ENCODE measurements at regions not wholly inside any gene's neighbourhood (a gene's known extent, or its start where the extent isn't known, plus 50 kb on each side); places are given as distances from the start of the nearest gene placed in this dataset.

DNA sequence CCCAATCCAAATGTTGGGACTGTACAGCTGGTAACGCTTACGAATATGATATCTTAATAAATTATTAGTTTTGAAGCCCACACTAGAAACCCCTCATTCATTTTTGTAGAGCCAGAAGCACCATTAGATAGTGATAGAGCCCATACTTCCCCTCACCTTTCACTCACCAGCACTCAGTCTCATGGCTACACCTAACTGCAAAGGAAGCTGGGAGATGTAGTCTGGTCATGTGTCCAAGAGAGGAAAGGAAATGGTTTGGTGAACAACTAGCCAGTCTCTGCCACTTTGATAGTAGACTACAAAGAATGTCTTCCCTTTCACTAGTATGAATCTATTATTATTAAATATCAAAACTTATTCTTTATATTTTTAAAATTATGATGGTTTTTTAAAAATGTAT lies 77.1 kb upstream of the EGFL6 start:
- no peak overlapping the region for H3K4ac ChIP-seq (ENCODE audit: low read depth, low read length)
- no peak overlapping the region for H3K4me3 Mint-ChIP-seq
- no peak overlapping the region for H4K91ac ChIP-seq (ENCODE audit: insufficient read length, low read depth, low read length)
- no peak overlapping the region for H3K23ac ChIP-seq (ENCODE audit: insufficient read length, low read depth, low read length)
- peaks cover under 1% of the 10 kb centered on the region; the same call in 1 of the 2 replicates for H3K4me1 ChIP-seq (ENCODE audit: insufficient read depth, low read length)
- peaks cover 41 to 46% of the 10 kb centered on the region in 2 experiments for H3K9me3 Mint-ChIP-seq
- H3K27me3 Mint-ChIP-seq (ENCODE audit: low read depth) = no peaks in the 10 kb centered on the region
- H3K9ac ChIP-seq (ENCODE audit: extremely low read depth, insufficient read length, low read length) = no peak overlapping the region
- H3K4me2 ChIP-seq (ENCODE audit: insufficient read depth, insufficient read length, low read length) = no peak overlapping the region
- H2BK12ac ChIP-seq (ENCODE audit: insufficient read length, low read depth, low read length) = no peak overlapping the region
- no peaks in the 10 kb centered on the region for H3K27me3 ChIP-seq (ENCODE audit: insufficient read depth, low read length)
- no peaks in the 10 kb centered on the region for H3K9me3 ChIP-seq (ENCODE audit: control insufficient read depth, low read depth, low read length)
- TF ChIP-seq, protein P1, sequence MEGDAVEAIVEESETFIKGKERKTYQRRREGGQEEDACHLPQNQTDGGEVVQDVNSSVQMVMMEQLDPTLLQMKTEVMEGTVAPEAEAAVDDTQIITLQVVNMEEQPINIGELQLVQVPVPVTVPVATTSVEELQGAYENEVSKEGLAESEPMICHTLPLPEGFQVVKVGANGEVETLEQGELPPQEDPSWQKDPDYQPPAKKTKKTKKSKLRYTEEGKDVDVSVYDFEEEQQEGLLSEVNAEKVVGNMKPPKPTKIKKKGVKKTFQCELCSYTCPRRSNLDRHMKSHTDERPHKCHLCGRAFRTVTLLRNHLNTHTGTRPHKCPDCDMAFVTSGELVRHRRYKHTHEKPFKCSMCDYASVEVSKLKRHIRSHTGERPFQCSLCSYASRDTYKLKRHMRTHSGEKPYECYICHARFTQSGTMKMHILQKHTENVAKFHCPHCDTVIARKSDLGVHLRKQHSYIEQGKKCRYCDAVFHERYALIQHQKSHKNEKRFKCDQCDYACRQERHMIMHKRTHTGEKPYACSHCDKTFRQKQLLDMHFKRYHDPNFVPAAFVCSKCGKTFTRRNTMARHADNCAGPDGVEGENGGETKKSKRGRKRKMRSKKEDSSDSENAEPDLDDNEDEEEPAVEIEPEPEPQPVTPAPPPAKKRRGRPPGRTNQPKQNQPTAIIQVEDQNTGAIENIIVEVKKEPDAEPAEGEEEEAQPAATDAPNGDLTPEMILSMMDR (conservative IDR thresholded peaks at IDR 0.05) = no peak
- no peak overlapping the region for H2AFZ ChIP-seq (ENCODE audit: low read length)
- DNase-seq = no peak
- H3K27ac Mint-ChIP-seq = no peak overlapping the region
- no peaks in the 10 kb centered on the region for H3K79me1 ChIP-seq (ENCODE audit: insufficient read depth, low read depth, low read length, poor library complexity, severe bottlenecking)
- H2AK5ac ChIP-seq (ENCODE audit: insufficient read length, low read length) = no peak overlapping the region
- H3K27ac ChIP-seq (ENCODE audit: insufficient read length, low read depth, low read length) = no peak overlapping the region
- H3K18ac ChIP-seq (ENCODE audit: insufficient read length, low read depth, low read length) = no peak overlapping the region
- H3K14ac ChIP-seq (ENCODE audit: insufficient read depth, low read length) = no peak overlapping the region
- peaks cover 12 to 15% of the 10 kb centered on the region in 2 experiments for H3K4me1 Mint-ChIP-seq
- no peak overlapping the region for H2BK120ac ChIP-seq (ENCODE audit: low read depth, low read length, poor library complexity, severe bottlenecking)
- no CpG with 5 or more reads among the region's 2 CpGs for WGBS (ENCODE audit: extremely low coverage, insufficient read length, low lambda C conversion rate)
- H3K23me2 ChIP-seq (ENCODE audit: insufficient read length, low read depth, low read length, poor library complexity, severe bottlenecking) = no peaks in the 10 kb centered on the region
- H4K8ac ChIP-seq (replicated peaks; ENCODE audit: insufficient read length, low read depth, low read length) = no peak overlapping the region
- H2BK5ac ChIP-seq (ENCODE audit: insufficient read length, low read length) = no peak overlapping the region
- no peaks in the 10 kb centered on the region for H4K20me1 ChIP-seq (ENCODE audit: control insufficient read depth, insufficient read depth, insufficient read length)
- H3T11ph ChIP-seq (ENCODE audit: low read length) = no peak overlapping the region
- H3K56ac ChIP-seq (ENCODE audit: insufficient read length, low read depth, low read length) = no peak overlapping the region
- no peak overlapping the region for H2BK15ac ChIP-seq (ENCODE audit: low read depth, low read length)
- H3K36me3 Mint-ChIP-seq (ENCODE audit: insufficient read depth in 1 of 3, low read depth in 3 of 3) = no peaks in the 10 kb centered on the region; a peak in 1 of 7 replicates
- no peak overlapping the region for H4K5ac ChIP-seq (ENCODE audit: insufficient read length, low read depth, low read length)
- H2BK20ac ChIP-seq (ENCODE audit: low read depth, low read length, poor library complexity, severe bottlenecking) = no peak overlapping the region
- H3K79me2 ChIP-seq (ENCODE audit: insufficient read depth, low read length) = no peaks in the 10 kb centered on the region

All from H9 (cell line).